ENCODE measurements at regions not wholly inside any gene's neighbourhood (a gene's known extent, or its start where the extent isn't known, plus 50 kb on each side); places are given as distances from the start of the nearest gene placed in this dataset.

DNA sequence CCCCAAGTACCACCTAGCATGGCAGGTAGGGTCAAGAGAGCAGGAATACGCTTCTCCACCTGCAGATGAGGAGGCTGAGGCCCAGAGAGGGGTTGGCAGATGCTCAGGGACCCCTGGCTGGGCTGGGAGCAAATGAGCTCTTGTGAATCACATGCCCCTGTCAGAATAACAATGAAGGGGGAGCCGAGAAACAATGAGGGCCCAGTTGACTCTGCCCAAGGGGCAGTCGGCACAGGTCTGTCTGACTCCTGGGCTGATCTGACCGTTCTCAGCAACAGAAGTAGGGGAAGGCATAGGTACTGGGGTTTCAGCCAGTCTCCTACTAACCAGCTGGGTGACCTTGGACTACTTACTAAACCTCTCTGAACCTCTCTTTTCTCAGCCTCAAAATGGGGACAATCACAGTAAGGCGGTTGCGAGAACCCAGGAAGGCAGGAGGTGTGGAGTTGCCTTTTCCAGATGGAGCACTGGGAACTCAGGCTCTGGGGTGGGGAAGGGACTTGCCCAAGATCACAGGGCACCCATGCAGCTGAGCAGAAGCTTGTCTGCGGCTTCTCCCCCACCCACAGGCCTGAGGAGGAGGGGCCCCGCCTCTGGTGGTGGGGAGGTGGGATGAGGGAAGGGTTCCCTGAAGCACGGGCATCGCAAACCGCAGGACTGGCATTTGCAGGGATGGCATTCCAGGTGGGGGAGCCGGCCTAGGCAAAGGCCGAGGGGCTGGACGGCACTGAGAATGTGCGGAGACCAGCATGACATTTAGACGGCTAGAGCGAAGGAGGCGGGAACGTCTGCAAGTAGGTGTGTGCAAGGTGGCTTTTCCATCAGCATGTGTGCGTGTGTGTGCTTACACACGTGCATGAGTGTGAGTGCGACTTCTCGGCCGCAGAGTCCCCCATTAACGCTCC, 163.0 kb downstream of the MN1 start:
- DNase-seq: no peak
- H3K27me3 Mint-ChIP-seq: peaks cover 8 to 27% (median 14%) of the 10 kb centered on the region in 3 donors
- ATAC-seq (ENCODE audit: low read depth in 2 of 2): no peak
- no peaks in the 10 kb centered on the region for H3K36me3 Mint-ChIP-seq
- H3K4me1 Mint-ChIP-seq: no peaks in the 10 kb centered on the region
- no peak overlapping the region for H3K4me3 Mint-ChIP-seq
- H3K27ac Mint-ChIP-seq: peak overlapping the region in 1 of 6 donors; percentile 47
- H3K9me3 Mint-ChIP-seq: no peaks in the 10 kb centered on the region

DNA sequence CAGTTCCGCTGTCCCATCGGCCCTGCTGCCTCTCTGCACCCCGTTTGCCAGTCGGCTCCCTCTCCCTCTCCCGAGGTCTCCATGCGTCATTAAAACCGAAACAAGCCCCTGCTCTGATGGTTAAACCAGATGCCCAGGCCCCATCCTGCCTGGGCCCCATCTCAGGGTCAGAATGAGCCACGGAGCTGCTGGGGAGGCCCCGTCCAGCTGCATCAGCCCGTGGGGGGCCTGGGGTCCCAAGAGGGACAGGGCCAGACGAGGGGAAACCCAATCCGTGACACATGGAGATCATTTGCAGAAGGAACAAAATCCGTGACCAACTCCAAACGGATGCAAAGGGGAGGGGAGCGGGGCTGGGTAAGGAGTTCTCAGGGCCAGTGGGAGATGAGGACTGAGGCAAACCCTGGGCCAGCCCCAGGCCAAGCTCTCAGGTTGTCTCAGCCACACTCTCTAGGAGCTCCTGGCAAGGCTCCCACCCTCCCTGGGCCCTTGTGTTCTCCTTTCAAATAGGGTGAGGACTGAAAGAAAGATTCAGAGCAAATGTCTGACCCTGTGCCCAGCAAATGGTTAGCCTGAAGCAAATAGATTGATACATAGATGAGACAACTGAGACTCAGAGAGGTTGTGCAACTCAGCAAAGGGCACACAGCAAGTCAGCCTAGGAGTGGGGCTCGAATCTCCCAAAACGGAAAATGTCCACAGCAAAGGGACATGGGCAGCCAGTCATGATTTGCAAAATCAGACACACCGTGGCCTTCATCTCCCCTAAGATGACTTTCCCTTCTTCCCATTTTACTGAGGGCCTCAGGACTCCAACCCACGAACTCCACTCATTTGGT, 162.1 kb downstream of the MN1 start:
- H3K4me1 Mint-ChIP-seq: no peaks in the 10 kb centered on the region
- no peaks in the 10 kb centered on the region for H3K9me3 Mint-ChIP-seq
- no peak for DNase-seq
- no peak overlapping the region for H3K4me3 Mint-ChIP-seq
- H3K27me3 Mint-ChIP-seq: peaks cover 0 to 19% (median 8%) of the 10 kb centered on the region in 3 donors
- ATAC-seq (ENCODE audit: low read depth in 2 of 2): no peak
- no peaks in the 10 kb centered on the region for H3K36me3 Mint-ChIP-seq
- no peak overlapping the region for H3K27ac Mint-ChIP-seq

DNA sequence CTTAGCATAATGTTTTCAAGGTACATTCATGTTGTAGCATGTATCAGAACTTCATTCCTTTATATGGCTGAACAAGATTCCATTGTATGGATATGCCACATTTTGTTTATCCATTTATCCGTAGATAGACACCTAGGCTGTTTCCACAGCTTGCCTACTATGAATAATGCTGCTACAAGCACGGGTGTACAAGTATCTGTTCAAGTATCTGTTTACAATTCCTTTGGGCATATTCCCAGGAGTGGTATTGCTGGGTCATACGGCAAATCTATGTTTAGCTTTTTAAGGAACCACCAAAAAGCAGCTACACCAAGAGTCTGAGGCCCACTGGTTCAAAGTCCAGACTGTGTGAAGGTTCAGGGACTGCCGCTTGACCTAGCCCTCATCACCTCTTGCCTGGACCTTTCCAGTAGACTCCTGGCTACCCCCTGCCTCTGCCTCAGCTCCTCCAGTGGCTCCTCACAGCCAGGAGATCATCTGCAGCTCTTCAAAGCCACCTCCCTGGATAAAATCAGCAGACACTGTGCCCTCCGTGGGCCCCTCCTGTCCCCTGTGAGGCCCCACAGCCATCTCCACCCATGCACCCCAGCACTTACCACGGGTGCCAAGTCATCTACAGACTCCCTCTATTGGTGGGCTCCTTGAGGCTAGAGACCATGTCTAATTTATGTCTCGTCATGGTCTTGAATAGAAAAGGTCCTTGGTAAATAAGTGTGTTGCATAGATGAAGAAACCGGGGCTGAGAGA, 160.3 kb downstream of the MN1 start:
- DNase-seq: no peak
- H3K4me1 Mint-ChIP-seq: no peaks in the 10 kb centered on the region
- H3K36me3 Mint-ChIP-seq: no peaks in the 10 kb centered on the region

DNA sequence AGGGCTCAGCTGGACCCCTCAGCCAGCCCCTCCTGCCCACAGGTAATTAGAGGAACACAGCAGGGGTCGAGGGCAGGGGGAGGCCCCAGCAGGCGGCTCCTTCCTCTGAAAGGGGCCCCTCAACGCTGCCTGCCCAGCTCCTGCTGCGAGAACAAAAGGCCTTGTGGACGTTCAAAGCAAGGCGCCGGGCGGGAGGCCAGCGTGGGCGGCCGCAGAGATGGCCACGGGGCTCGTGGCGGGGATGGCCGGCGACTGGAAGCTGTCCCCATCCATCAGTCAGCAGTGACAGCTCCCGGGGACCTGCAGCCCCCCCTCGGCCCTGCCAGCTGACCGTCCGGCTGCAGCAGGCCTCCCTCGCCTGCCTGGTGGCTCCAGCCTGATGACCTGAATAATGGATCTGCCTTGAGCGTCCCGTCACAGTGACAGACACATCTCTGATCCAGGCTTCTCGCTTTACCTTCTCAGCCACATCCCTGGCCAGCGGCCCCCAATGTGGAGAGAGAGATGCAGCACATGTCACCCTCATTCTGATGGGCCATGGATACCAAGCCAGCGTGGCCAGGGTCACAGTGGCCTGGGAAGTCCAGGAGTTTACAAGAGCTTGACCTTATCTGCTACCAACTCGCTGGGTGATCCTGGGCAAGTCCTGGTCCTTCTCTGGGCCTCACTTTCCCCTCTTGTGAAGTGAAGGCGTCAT, 159.3 kb downstream of the MN1 start:
- ATAC-seq (ENCODE audit: low read depth in 2 of 2): no peak
- Mint-ChIP-seq H3K36me3 (no peaks in the 10 kb centered on the region), H3K27ac (no peak overlapping the region), H3K27me3 (peaks cover 0 to 8% (median 4%) of the 10 kb centered on the region in 3 donors), H3K9me3 (no peaks in the 10 kb centered on the region), H3K4me1 (no peaks in the 10 kb centered on the region), H3K4me3 (no peak overlapping the region)
- no peak for DNase-seq

More for the DNA sequence above, 160.3 kb downstream of the MN1 start:
- Mint-ChIP-seq H3K27me3 (peaks cover 0 to 14% (median 6%) of the 10 kb centered on the region in 3 donors), H3K27ac (peak overlapping the region in 1 of 6 donors; percentile 4), H3K9me3 (no peaks in the 10 kb centered on the region), H3K4me3 (no peak overlapping the region)
- ATAC-seq (ENCODE audit: low read depth in 2 of 2): no peak

DNA sequence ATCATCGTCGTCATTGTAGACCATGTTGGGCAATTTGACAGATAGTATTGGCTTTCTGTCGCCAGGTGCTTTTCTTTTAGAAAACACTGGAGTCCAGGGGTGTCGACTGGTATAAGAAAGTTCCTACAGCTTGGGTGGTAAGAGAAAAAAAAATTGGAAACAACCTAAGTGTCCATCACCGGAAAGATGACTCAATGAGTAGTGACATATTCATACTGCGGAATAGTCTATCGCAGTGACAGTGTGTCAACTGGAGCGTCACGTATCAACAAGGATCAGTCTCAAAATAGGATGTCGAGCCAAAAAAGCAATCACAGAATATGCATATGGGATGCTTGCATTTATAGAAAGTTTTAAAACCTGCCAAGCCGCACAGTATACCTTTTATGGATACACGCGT, 157.6 kb downstream of the MN1 start:
- Mint-ChIP-seq H3K27ac (no peak overlapping the region), H3K36me3 (no peaks in the 10 kb centered on the region), H3K4me1 (no peaks in the 10 kb centered on the region), H3K4me3 (no peak overlapping the region), H3K27me3 (peaks cover 0 to 21% (median 6%) of the 10 kb centered on the region in 3 donors), H3K9me3 (peaks cover 0 to 5% (median 0%) of the 10 kb centered on the region in 7 donors)
- DNase-seq: no peak
- no peak for ATAC-seq (ENCODE audit: low read depth in 2 of 2)

DNA sequence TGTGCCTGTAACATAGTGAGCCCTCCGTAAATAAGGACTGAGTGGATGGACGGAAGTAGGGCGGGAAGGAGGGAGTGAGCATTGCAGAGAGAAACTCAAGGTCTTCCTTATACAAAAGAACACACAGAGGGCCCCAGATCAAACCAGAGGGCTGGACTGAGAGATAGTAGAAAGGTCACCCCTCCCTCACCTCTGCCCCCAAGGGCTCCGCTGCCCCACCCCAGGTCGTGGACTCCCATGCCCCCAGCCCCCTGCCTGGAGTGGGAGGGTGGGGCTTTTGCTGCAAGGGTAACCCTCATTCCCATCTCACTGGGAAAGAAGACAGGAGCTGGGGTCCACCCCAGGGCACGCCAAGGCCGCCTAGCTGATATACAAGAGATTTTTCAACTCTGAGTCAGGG, 157.0 kb downstream of the MN1 start:
- Mint-ChIP-seq H3K4me3 (no peak overlapping the region), H3K27ac (peak overlapping the region in 1 of 6 donors; percentile 35), H3K9me3 (peaks cover 0 to 11% (median 0%) of the 10 kb centered on the region in 7 donors), H3K4me1 (no peaks in the 10 kb centered on the region), H3K36me3 (no peaks in the 10 kb centered on the region), H3K27me3 (peaks cover 0 to 28% (median 7%) of the 10 kb centered on the region in 3 donors)
- no peak for DNase-seq
- ATAC-seq (ENCODE audit: low read depth in 2 of 2): no peak

DNA sequence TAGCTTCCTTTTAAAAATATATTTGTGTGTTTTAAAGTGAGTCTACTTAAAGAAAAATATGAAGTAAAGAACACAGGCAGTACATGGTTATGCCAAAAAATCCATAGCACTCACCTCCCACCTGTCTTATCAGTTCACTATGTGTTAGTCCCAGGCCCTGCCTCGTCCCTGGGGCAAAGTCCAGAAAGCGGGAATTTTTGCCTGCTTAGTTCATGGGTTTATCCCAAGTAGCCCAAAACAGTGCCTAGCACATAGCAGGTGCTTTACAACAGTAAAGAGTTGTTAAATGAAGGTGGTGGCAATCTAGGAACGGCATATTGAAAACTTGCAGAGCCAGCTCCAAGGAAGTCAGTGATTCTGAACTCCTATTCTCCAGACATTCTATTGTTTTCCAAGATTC, 154.0 kb downstream of the MN1 start:
- Mint-ChIP-seq H3K36me3 (no peaks in the 10 kb centered on the region), H3K27ac (peak overlapping the region in 1 of 6 donors; percentile 18), H3K9me3 (peaks cover 0 to 12% (median 0%) of the 10 kb centered on the region in 7 donors), H3K4me1 (no peaks in the 10 kb centered on the region), H3K4me3 (no peak overlapping the region), H3K27me3 (peaks cover 0 to 31% (median 7%) of the 10 kb centered on the region in 3 donors)
- ATAC-seq (ENCODE audit: low read depth in 2 of 2) (no peak), DNase-seq (no peak)

DNA sequence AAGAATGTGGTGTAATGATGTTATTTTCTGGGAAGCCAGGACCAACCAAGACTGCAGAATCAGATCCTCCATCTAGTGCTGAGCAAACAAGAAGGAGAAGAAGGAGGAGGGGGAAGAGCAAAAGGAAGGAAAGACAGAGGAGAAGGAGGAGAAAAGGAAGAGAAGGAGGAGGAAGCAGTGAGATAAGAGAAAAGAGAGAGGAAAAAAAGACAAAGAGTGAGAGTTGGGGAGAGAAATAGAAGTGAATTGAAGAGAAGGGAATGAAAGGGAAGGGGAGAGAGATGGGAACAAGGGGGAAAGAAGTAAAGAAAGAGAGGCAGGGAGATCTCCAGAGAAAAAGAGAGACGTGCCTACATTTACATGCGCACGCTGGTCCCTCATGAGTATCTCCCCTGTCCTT, 153.5 kb downstream of the MN1 start:
- H3K9me3 Mint-ChIP-seq: peaks cover 0 to 12% (median under 1%) of the 10 kb centered on the region in 7 donors
- ATAC-seq (ENCODE audit: low read depth in 2 of 2): no peak
- H3K27ac Mint-ChIP-seq: no peak overlapping the region
- no peak overlapping the region for H3K4me3 Mint-ChIP-seq
- H3K36me3 Mint-ChIP-seq: no peaks in the 10 kb centered on the region
- H3K4me1 Mint-ChIP-seq: no peaks in the 10 kb centered on the region
- DNase-seq: no peak
- H3K27me3 Mint-ChIP-seq: peaks cover 0 to 31% (median 3%) of the 10 kb centered on the region in 3 donors

DNA sequence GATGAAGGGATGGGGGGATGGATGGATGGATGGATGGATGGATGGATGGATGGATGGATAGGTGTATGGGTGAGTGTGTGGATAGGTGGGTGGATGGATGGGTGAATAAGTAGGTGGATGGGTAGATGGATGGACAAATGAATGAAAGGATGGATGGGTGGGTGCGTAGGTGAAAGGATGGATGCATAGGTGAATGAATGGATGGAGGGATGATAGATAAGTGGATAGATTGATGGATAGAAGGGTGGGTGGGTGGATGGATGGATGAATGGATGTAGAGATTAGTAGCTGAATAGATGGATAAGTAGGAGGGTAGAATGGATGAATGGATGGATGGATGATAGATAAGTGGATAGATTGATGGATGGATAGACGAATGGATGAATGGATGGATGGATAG, 152.7 kb downstream of the MN1 start:
- Mint-ChIP-seq H3K27ac (no peak overlapping the region), H3K4me1 (no peaks in the 10 kb centered on the region), H3K4me3 (no peak overlapping the region), H3K36me3 (no peaks in the 10 kb centered on the region), H3K9me3 (peaks cover 0 to 12% (median 3%) of the 10 kb centered on the region in 7 donors), H3K27me3 (peaks cover 0 to 31% (median 3%) of the 10 kb centered on the region in 3 donors)
- DNase-seq (no peak), ATAC-seq (ENCODE audit: low read depth in 2 of 2) (no peak)

DNA sequence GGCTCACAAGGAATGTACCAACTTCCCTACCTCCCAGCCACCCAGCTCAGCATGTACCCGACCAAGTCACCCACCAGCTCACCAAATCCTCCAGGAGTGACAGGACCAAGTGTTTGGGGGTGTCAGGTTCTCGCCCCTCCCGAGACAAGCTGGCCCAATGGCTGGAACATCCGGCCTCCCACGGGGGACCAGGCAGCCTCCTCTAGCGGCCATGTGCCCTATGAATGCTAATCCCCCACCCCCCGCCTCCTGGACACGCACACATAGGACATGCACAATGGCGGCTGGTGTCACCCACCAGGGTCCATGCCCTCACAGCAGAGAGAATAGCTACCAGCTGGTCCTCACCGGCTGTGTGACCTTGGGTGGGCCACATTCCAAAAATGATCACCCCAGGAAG, 151.0 kb downstream of the MN1 start:
- Mint-ChIP-seq H3K4me1 (no peaks in the 10 kb centered on the region), H3K27me3 (peaks cover 0 to 23% (median 3%) of the 10 kb centered on the region in 3 donors), H3K36me3 (peaks cover 0 to 6% of the 10 kb centered on the region in 2 donors)

DNA sequence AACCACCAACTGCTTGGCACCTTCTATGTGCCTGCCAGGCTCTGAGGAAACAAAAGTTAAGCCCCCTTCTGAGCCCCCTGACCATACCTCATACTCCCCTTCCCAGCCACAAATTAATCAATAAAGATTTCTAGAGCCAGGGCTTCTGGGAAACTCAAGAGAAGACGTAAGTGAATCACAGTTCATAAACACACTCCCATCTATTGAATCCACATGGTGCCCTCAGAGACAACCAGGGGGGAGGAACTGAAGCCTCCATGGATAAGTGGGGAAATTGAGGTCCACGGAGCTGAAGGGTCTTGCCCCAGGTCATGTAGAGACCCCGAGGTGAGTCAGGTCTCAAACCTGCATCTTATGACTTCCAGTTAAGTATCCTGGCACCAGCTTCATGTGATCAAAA, 150.6 kb downstream of the MN1 start:
- ATAC-seq (ENCODE audit: low read depth in 2 of 2) (no peak), DNase-seq (no peak)
- peaks cover 4 to 20% (median 10%) of the 10 kb centered on the region in 7 donors for H3K9me3 Mint-ChIP-seq
- no peak overlapping the region for H3K27ac Mint-ChIP-seq
- H3K36me3 Mint-ChIP-seq: peaks cover 0 to 10% of the 10 kb centered on the region in 2 donors
- peaks cover 0 to 23% (median 3%) of the 10 kb centered on the region in 3 donors for H3K27me3 Mint-ChIP-seq
- H3K4me3 Mint-ChIP-seq: no peak overlapping the region
- no peaks in the 10 kb centered on the region for H3K4me1 Mint-ChIP-seq

More for the DNA sequence above, 151.0 kb downstream of the MN1 start:
- Mint-ChIP-seq H3K4me3 (no peak overlapping the region), H3K9me3 (peaks cover 3 to 16% (median 6%) of the 10 kb centered on the region in 7 donors), H3K27ac (no peak overlapping the region)
- DNase-seq (no peak), ATAC-seq (ENCODE audit: low read depth in 2 of 2) (no peak)

DNA sequence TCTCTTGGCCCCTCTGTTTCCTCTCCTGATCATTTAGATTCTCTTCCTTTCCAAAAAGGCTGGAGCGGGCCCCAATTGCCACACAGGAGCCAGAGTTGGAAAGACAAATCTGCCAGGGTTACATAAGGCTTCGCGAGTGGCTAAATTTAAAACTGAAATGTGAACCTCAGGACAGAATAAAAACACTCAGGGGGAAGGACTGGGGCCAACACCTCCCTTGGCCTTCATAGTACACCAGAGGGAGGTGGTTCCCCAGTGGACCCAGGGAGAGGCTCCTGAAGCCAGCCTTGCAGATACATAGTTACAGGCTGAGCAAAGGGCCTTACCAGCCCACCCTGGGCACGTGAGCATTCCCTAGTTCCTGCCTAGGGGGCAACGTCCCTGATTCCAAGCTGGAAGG, 150.1 kb downstream of the MN1 start:
- Mint-ChIP-seq H3K9me3 (peaks cover 9 to 24% (median 14%) of the 10 kb centered on the region in 7 donors), H3K27me3 (peaks cover 0 to 23% (median 3%) of the 10 kb centered on the region in 3 donors), H3K4me1 (no peaks in the 10 kb centered on the region), H3K27ac (no peak overlapping the region), H3K36me3 (peaks cover 0 to 15% of the 10 kb centered on the region in 2 donors), H3K4me3 (no peak overlapping the region)
- ATAC-seq (ENCODE audit: low read depth in 2 of 2) (no peak), DNase-seq (no peak)
